Myocyte (in vitro differentiated cells): ENCODE measurements at regions not wholly inside any gene's neighbourhood (a gene's known extent, or its start where the extent isn't known, plus 50 kb on each side); places are given as distances from the start of the nearest gene placed in this dataset.
A peak's percentile ranks its signal among the peaks of the same experiment; 100 is the strongest.
"Not testable (repeated sequence)": the region's sequence is repeated elsewhere in the genome, so short reads cannot be mapped to it uniquely, and the experiment has no call there.

Experiments used
- DNase-seq: peaks from one replicate; pipeline ENCODE4 v3.0.0-alpha.2; 2012; ENCODE audit warnings: low read depth

DNA sequence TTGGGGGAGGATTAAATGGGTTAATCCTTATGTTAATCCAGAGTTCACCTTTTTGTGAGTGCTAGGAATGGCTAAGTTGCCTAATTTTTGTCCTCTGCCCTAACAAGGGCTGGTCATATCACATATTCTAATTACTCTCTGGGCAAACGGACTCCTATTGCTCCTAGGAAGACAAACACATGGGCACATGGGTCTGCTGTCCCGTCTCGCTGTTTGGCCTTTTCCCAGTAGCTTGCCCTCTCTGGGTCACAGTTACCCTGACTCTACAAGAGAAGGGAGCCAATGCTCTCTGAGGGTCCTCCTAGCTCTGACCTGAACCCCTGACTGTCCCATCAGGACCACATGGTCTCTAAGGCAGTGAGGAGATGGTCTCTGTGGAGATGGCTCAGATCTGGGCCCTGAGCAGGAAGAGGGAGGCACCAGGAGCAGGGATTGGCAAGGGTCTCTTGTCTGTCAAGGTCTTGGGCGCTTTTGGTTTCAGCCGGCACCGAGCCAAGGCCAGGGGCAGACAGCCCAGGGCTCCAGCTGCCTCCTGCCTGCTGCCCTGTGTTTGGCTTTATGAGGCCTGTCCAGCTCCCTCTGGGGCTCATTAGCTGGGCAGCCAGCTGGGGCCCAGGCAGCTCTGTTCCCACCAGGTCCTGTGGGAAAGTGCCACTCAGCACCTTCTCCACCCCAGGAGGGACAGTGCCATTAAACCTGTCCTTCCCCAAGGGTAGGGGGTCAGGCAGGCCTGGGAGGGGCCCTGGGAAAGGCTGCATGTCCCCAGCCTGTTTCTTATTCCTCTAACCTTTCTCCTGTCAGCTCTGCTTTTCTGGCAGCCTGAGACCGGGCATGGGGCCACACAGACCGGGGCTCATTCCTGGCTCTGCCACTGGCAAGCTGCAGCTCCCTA lies 559.9 kb downstream of the MN1 start:
- peak; percentile 86 for DNase-seq

DNA sequence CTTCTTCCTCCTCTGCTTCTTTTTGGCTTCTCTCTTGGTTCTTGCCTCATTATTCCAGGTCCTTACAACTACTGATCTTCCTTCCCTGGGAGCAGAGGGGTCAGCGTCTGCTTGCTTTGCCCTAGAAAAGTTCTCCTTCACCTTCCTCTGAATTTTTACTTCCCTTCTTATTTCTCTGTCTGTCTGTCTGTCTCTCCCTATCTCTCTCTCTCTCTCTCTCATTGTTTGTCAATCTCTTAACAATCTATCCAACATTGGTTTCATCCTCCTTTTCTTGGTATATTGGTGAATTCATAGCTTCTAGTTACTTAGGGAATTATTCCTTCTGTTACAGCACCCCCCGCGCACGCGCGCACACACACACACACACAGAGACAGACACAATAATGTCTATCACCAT lies 559.1 kb downstream of the MN1 start:
- no peak for DNase-seq

DNA sequence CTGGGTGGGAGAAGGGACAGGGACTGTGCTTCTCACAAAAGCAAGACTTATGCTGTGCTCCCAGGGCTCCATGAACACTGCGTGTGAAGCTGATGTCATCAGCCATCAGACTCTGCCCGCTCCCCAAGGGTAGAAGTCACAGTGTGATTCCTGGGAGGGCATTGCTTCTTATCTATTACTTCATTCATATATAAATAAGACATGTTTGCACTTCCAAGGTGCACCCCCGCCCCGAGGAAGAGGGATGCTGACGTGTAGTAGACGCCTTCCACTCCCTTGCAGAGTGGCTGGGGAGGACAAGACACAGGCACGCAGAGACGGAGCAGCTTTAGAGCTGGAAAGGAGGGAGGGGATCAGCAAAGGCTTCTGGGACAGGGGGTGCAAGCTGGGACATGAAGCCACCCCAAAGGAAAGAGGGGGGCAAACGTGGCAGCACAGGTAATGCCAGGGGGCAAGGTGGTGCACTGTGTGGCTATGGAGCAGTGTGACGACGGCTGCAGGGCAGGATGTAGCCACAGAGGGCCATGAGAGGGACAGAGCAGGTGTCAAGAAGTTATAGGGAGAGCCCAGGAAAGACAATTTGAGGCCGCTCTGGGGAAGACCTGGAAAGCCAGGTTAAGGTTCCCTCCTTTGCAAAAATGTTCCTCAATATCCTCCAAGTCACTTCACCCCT lies 558.5 kb downstream of the MN1 start:
- no peak for DNase-seq

DNA sequence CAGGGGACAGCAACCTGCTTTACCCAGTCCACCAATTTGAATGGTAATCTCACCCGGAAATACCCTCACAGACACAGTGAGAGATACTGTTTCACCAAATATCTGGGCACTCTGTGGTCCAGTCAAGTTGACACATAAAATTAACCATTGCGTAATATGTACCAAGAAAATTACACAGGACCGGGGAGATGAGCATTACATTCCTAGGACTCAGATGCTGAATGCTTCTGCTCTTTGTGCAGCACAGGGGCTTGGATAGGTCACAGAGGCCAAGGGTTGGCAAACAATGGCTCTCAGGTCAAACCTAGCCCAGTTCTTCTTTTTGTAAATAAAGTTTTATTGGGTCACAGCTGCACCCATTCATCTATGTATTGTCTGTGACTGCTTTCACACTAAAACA lies 557.2 kb downstream of the MN1 start:
- DNase-seq, result no peak

DNA sequence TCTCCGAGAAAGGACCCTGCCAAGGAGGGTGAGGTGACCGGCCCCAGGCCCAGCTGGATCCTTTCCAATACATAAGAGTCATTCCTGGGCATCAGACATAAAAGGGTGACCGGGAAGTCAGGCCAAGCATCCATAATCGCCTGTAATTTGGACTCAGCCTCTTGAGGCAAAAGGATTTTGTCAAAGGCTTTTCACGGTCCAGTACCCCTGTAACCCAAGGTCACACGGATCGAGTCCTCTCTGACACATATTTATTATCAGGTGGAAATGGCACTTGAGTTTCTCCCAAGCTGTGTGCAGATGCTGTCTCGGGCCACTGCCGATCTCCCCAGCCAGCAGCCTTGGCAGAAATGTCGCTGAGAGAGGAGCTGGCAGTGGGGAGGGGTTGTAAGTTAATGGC lies 556.5 kb downstream of the MN1 start:
- no peak for DNase-seq

DNA sequence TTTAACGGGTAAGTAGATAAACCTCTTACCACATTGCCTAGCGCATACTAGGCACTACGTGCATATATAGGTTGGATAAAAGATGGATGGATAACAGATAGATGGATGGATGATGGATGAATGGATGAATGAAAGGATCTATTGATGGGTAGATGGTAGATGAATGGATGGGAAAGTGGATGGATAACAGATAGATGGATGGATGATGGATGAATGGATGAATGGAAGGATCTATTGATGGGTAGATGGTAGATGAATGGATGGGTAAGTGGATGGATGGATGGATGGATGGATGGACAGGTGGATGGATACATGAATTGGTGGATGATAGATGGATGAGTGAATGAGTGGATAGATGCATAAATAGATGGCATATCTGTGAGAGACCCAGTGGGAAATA lies 555.0 kb downstream of the MN1 start:
- no peak for DNase-seq

DNA sequence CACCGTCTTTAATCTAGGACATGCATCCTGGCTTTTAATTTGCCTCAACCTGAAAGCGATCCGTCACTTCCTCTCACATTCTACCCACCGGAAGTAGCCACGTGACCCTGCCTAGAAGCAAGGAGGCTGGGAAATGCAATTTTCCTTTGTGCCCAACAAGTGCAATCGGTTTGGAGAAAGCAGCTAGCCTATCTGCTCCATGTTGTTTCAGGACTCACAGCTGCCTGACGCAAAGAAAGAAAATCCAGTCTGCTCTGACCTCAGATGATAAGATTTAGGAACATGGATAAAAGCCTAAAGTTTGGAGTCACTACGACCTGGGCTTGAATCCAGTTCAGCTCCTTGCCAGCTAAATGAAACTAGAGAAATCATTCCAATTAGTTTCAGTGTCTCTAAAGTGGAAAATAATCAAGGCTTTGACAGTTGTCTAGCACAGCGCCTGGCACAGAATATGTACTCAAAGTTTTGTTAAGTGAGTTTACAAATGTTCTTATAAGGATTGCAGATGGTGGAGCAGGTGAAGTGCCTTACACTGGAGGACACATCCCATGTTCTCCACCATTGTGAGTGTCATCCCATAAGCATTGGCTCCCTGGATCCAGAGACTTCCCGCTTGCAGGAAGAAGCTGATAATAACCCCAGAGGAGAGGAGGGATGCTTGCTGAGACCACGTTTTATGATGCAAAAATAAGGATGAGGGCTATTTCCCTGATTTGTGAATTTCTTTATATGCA lies 553.7 kb downstream of the MN1 start:
- DNase-seq, result no peak

DNA sequence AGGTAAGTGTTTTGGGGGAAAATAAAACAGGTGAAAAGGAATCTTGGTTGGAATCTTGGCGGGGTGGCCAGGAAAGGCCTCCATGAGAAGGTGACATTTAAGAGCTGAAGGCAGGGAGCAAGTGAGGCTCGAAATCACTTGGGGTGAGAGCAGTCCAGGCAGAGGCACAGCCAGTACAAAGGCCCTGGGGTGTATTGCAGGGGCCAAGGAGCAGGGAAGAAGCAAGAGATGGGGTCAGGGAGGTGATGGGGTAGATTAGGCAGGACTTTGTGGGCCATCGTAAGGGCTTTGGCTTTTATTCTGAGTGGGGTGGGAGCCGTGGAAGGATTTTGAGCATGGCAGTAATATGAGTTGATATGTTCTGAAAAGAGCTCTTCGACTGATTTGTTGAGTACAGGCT lies 551.1 kb downstream of the MN1 start:
- no peak for DNase-seq

DNA sequence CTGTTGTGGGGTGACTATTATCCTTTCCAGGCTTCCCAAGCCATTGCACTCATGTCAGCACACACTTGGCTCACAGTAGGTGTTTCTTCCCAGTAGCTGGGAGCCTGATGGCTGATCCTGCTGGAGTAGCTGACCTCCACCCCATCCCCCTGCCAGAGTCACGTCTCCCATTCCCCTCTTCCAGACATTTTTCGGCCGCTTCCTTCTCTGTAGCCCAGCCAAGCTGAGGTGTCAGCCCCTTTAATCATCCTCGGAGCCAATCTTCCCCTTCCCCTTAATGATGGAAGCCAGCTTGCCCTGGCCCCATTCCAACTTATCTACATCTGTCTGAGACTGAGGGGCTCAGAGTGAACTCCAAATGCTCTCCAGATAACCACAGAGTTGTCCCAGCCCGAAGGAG lies 550.7 kb downstream of the MN1 start:
- DNase-seq, result no peak

DNA sequence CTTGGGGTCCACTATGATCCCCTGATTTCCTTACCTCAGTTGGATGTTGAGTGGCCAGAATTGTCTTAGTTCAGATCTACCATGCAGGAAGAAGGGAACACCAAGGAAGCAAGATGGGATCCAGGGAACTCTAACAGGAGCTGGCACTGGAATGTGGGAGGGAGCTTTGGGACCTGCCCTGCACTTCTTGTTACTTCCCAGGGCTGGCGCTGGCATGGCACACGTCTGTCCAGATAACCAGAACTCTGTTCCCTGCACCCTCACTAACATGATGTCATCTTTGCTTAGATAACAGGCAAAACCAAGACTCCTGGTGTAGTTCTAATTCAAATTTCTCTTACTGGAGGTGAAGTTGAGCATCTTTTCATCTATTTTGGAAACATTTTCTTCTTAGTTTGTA lies 550.0 kb downstream of the MN1 start:
- DNase-seq, result no peak

DNA sequence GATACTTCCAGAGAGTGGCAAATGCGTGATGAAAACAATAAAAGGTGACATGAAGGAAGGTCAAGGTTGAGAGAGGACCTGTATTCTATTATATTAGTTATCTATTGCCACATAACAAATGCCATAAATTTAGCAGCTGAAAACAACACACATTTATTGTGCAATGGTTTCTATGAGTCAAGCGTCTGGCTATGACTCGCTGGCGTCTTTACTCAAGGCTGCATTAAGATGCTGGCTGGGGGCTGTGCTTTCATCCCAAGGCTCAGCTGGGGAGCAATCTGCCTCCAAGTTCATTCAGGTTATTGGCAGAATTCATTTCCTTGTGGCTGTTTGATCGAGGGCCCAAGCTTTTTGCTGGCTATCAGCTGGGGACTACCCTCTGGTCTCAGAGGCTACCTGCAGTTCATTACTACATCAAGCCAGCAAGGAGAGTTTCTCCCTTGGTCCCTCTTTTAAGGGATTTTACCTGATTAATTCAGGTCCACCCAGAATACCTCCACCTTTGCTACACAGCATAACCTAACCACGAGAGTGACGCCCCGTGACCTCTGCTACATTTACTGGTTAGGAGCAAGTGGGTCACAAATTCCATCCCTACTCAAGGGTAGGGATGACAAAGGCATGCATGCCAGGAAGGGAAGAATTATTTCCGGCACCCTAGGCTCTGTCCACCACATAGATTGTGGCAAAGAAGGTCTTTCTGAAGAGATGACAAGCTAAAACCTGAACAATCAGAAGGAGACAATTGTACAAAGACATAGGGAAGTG lies 549.1 kb downstream of the MN1 start:
- DNase-seq, result no peak

DNA sequence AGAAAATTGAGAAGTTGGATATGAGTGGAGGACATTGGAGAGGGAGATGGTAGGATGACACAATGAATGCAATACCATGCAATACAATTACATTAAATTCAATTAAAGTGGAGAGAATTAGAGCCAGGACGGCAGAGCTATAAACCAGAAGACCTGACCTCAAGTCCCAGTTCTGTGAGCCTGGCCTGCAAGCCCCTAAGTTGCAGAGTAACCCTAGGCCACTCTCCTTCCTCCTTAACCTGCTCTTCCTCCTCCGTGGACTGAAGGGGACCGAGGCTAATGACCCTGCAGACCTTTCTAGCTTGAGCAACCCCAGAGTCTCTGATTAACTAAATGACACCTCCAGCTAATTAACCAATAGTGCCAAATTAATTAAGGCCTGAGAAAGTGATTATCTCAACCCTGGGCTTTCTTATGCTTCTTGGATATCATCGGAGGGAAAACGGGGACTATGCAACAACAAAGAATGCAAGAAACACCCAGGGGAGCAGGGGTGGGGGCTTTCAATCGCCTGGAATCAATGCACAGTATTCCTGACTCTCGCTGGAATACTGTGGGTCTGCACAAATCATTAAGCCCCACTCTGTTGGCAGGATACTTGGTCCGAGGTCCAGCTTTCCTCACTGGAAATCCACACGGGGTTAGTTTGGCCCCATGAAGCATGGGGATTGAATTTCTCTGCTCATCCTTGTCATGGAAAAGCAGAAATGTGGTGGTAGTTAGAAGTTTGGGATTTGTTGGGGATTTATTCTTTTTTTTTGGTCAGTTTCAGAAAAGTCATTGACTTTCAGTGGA lies 548.3 kb downstream of the MN1 start:
- DNase-seq, result no peak

DNA sequence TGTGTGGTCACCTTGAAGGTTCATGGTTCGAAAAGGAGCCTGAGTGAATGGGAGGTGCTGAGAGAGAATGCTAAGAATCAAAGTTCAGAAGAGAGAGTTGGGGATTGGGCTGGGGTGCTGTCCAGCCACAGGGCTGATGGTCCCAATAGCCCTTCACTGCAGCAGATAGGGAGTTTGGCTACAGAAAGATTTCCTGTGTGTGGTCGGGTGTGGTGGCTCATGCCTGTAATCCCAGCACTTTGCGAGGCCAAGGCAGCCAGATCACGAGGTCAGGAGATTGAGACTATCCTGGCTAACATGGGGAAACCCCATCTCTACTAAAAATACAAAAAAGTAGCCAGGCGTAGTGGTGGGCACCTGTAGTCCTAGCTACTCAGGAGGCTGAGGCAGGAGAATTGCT lies 547.5 kb downstream of the MN1 start:
- not testable (repeated sequence) for DNase-seq

DNA sequence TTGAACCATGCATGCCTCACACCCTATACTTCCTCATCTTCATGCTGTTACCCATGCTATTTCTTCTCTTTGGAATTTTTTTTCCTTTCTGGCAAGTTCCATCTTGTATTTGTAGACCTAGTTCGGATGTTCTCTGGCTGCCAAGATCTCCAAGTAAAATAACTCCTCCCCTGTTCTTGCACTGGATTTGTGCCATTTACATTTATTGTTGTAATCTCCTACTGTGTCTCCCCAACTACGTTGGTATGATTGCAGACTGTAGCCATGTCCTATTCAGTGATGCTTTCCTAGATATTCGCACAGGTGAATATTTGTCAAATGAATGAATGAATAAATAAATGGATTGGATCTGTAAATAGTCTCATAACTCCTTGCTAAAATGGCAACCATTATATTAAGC lies 546.0 kb downstream of the MN1 start:
- DNase-seq, result no peak

DNA sequence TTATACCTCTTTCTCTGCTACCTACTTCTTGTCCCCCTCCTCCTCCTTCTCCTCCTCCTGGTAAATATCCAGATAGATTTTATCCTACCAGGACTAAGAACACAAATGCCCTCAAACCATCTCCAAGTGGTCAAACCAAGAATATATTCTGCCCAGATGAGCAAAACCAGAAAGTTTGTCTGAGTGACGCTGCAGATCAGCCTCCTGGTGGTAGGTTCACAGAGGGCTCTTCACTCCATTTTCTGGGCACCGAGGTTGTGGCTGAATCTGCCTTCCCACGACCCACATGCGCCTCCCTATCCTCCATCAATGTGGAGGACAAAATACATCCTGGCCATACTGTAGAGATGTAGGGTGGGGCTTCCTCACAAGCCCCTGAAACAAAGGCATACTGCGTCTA lies 543.6 kb downstream of the MN1 start:
- DNase-seq, result no peak

DNA sequence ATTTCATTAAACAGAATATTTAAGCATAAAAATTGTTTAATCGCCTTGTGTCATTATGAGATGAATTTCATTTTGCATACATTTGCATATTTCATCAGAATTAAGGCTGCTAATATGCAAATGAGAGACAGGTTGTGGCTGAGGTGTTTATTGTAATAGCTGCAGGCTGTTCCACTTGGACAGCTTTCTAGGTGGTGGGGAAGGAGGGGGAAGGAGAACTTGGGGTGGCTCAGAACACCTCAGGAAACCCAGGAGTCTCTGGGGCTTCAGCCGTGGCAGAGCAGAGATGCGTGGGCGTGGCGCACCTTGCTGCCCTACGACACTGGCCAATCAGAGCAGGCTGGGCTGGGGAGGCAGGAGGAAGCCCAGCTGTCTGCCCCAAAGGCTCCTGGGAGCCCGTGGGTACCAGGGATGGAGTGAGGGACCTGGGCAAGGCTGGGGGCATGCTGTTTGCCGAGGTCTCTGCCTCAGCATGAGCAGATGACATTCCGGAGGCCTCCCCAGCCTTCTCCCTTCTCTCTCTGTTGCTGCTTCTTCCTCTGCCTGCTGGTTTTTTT lies 542.9 kb downstream of the MN1 start:
- DNase-seq, result no peak

DNA sequence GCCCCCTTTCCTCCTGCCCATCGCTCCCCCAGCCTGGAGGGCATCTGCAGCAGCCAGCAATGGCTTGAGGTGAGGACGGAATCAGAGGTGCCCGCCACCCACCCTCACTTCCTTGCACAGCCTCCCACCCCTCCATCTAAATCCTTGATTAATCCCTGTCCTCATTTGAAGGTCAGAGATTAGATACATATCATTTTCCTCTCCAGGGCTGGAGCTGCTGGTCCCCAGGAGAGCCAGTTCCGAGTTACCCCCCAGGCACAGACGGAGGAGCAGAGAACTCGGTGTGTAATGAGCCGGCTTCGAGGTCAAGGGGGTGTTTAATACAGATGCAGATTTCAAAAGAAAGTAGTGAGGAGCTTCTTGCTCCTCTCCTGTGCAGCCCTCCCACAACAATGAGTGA lies 542.1 kb downstream of the MN1 start:
- no peak for DNase-seq

DNA sequence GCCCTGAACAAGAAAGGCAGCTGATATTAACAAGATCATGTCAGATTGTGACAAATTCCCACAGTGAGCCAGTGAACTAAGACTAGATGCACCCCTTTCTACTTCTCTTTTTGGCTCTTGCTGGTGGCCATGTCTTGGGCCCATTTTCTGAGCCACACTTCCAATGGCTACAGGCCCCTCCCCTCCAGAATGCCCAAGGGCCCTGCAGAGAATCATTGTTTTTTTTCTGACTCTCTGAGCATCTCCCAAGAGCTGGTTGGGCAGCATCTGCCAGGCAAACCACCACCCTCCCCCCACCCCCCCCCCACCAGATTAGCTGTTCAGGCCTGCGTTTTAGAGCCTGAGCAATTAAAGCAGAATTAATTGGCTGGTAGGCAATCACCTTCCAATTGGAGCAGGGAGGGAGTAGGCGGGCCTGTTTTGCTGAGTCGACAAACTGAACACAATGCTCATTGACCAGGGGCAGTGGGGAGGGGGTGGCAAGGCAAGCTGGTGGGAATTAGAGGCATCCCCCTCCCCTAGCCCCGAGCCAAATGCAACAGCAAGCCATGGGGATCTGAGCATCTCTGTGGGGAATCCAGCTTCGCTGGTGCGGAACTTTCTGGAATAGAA lies 541.4 kb downstream of the MN1 start:
- DNase-seq, result no peak

DNA sequence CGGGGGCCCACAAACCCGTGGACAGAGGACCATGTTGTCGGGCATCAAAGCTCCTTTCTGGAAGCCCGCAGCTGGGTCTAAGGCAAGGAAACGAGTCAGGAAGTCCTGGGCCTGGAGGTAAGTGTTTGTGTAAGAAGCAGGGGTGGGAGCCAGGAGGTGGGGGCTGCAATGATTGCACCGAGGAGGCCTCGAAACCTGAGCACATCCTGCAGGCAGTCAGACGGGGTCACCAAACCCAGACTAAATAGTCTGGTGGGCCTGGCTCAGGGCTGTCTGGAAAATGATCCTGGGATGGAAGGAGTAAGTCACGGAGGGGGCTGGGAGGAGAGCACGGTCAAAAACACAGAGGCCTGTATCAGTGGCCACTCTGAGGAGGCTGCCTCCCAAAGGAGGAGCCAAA lies 539.2 kb downstream of the MN1 start:
- DNase-seq, result no peak

DNA sequence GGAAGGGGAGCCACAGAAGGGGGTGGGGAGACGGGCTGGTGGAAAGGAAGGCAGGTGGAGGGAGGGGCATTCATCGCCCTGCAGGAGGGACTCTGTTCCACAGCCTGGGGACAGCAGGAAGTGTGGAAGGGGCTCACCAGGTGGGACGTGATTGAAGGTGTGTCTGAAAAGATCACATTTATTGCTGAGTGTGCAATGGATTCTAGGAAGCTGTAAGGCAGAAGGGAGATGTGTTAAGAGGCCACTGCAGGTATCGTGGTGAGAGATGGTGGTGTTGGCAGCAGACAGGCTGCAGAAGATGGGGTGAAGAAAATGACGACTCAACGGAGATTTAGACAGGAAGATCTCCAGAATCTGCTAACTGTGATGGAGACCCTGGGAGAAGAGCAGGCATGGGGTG lies 537.4 kb downstream of the MN1 start:
- DNase-seq, result no peak
